Tibial artery (tissue), 4 donors: ENCODE measurements at regions not wholly inside any gene's neighbourhood (a gene's known extent, or its start where the extent isn't known, plus 50 kb on each side); places are given as distances from the start of the nearest gene placed in this dataset.
A peak's percentile ranks its signal among the peaks of the same experiment; 100 is the strongest.

Source experiments
- DNase-seq, 2 donors: peaks; one replicate each; pipeline ENCODE4 v3.0.0-alpha.2; 2019
- H3K27ac ChIP-seq, 2 donors: fragments of 200-600 bp; sonication (generic) in 1 of 2; 1 replicate in 1 of 2; 2 replicates in 1 of 2; pipeline ENCODE4 v1.5.1; 2018 to 2019; ENCODE audit warnings: mild to moderate bottlenecking in 1 of 2
- H3K27me3 ChIP-seq, 2 donors: fragments of 200-600 bp; sonication (generic) in 1 of 2; one replicate each; pipeline versions ENCODE4 v1.5.1 to v1.6.0; 2016 to 2019
- H3K36me3 ChIP-seq, 3 donors: fragments of 200-600 bp; sonication (generic) in 2 of 3; one replicate each; pipeline ENCODE4 v1.5.1; 2016 to 2019; ENCODE audit warnings: mild to moderate bottlenecking in 2 of 3
- H3K4me1 ChIP-seq, 4 donors: fragments of 200-600 bp; sonication (generic) in 2 of 4; 1 replicate in 3 of 4; 2 replicates in 1 of 4; pipeline ENCODE4 v1.5.1; 2016 to 2019
- H3K4me3 ChIP-seq, 2 donors: fragments of 200-600 bp; sonication (generic) in 1 of 2; 1 replicate in 1 of 2; 2 replicates in 1 of 2; pipeline ENCODE4 v1.5.1; 2018 to 2019; ENCODE audit warnings: mild to moderate bottlenecking in 2 of 2
- H3K9me3 ChIP-seq, 3 donors: fragments of 200-600 bp; sonication (generic) in 1 of 3; one replicate each; pipeline ENCODE4 v1.5.1; 2016 to 2019
- intact Hi-C: fragments of 100-400 bp; cut with DNase I; formaldehyde crosslinking; loops from one replicate; pipeline ENCODE4 v1.15.0; 2023; ENCODE audit warnings: low total_unique reads
- TF ChIP-seq, protein P1 (sequence below), 2 experiments: fragments of 200-600 bp in 1 of 2; fragments of 450-650 bp in 1 of 2; IDR thresholded peaks; one replicate each; pipeline ENCODE4 v1.5.1; 2017 to 2019; ENCODE audit warnings: antibody characterized with exemption in 2 of 2, mild to moderate bottlenecking in 1 of 2, moderate library complexity in 1 of 2

DNA sequence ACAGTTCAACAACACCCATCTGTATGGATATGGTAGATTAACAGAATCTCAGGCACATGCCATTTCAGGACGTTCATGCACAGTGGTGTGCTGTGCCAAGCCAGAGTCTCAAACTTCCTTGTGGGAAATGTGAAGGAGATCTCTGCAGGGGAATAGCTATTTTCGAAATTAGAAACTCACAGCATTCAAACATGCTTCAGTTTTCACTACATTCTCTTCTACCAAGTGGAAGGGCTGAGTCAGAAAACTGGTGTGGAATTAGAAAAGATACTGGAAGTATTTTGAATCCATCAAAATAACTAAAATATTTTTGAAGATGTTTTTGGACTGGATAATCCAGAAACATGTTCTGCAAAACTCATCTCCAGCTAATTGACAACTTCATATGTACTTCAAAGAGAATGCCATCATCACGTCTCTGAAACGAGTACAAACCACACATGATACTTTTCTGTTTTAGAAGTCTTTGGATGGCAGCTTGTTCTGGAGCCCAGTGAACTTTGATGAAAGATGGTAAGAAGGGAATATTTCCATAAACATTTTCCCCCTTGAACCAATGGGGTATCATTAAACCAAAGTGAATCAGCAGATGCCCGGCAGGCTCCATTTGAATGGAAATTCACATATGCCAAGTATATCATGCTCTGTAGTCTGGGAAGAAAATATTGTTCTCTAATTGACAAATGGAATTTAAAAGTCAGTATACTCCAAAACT lies 616.3 kb upstream of the IGFBP3 start:
- H3K4me3 ChIP-seq = no peak overlapping the region
- no peaks in the 10 kb centered on the region for H3K36me3 ChIP-seq
- peak overlapping the region in 1 of 2 donors; percentile 8 for H3K27ac ChIP-seq
- no peaks in the 10 kb centered on the region for H3K9me3 ChIP-seq
- TF ChIP-seq, protein P1, sequence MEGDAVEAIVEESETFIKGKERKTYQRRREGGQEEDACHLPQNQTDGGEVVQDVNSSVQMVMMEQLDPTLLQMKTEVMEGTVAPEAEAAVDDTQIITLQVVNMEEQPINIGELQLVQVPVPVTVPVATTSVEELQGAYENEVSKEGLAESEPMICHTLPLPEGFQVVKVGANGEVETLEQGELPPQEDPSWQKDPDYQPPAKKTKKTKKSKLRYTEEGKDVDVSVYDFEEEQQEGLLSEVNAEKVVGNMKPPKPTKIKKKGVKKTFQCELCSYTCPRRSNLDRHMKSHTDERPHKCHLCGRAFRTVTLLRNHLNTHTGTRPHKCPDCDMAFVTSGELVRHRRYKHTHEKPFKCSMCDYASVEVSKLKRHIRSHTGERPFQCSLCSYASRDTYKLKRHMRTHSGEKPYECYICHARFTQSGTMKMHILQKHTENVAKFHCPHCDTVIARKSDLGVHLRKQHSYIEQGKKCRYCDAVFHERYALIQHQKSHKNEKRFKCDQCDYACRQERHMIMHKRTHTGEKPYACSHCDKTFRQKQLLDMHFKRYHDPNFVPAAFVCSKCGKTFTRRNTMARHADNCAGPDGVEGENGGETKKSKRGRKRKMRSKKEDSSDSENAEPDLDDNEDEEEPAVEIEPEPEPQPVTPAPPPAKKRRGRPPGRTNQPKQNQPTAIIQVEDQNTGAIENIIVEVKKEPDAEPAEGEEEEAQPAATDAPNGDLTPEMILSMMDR (IDR thresholded peaks at IDR 0.05) = no peak
- intact Hi-C loops = no loop called here
- no peaks in the 10 kb centered on the region for H3K27me3 ChIP-seq
- no peak for DNase-seq
- peaks cover 0 to 38% (median 2%) of the 10 kb centered on the region in 4 donors for H3K4me1 ChIP-seq

DNA sequence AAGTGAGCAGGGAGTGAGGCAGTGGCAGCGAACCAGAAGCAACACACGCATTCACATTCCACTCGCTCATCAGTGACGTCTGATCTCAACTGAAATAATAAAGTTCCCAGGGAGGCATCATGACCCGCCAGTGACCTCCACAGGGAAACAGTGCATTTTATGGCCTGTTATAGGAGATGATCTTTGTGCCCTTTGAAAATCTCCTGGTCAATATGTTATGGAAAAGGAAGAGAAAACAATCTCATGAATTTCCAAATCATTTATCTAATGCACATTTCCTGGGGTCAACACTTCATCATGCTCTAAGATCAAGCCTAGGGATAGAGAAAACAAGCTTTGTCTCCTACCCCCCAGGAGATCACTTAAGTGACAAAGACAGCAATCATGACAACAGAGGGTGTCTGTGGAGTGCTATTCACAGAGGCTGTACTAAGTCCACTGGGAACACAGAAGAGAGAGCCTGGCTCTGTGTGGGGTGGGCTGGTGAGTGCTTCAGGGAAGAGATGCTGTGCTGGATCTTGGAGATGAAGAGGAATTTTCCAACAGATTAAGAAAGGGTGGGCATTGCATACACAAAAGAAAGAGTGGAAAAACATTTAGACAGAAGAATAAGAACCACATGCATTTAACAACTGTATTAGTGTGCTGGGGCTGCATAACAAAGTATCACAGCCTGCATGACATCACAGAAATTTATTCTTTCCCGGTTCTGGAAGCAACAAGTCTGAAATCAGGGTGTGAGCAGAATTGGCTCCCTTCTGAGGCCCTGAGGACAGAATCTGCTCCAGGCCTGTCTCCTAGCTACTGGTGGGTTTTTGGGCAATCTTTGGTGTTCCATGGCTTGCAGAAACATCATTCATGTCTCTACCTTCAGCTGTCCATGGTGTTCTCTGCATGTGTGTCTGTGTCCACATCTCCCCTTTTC lies 613.9 kb upstream of the IGFBP3 start:
- Histone ChIP-seq H3K27ac (peak overlapping the region in 1 of 2 donors; percentile 24), H3K9me3 (no peaks in the 10 kb centered on the region), H3K4me1 (peaks cover 0 to 41% (median 2%) of the 10 kb centered on the region in 4 donors), H3K27me3 (no peaks in the 10 kb centered on the region), H3K36me3 (no peaks in the 10 kb centered on the region), H3K4me3 (no peak overlapping the region)
- TF ChIP-seq, protein P1 (IDR thresholded peaks at IDR 0.05) = no peak
- intact Hi-C loops = no loop called here
- DNase-seq = peak in 1 of 2 donors; percentile 72

DNA sequence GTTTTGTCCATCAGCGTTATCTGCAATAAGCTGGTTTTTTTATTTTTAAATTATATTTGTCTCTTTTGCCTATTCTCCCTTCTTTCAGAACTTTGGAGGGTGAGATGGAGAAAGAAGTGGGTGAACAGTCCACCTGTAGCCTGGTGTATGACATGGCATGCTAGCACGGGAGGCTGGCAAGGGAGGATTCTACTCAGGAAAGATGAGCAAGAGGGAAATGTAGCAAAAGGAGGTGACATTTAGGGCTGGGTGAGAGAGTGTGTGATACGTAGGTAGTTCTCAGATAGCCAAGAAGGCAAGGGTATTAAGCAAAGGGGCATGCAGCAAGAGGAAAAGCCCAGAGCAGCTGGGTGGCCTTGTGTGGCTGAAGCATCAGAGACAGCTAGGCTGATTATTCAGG lies 612.9 kb upstream of the IGFBP3 start:
- DNase-seq = no peak
- Histone ChIP-seq H3K27me3 (no peaks in the 10 kb centered on the region), H3K9me3 (no peaks in the 10 kb centered on the region), H3K4me1 (peaks cover 0 to 41% (median 2%) of the 10 kb centered on the region in 4 donors), H3K27ac (peak overlapping the region; percentile 26 to 32), H3K4me3 (no peak overlapping the region), H3K36me3 (no peaks in the 10 kb centered on the region)
- intact Hi-C loops = no loop called here
- TF ChIP-seq, protein P1 (IDR thresholded peaks at IDR 0.05) = no peak

DNA sequence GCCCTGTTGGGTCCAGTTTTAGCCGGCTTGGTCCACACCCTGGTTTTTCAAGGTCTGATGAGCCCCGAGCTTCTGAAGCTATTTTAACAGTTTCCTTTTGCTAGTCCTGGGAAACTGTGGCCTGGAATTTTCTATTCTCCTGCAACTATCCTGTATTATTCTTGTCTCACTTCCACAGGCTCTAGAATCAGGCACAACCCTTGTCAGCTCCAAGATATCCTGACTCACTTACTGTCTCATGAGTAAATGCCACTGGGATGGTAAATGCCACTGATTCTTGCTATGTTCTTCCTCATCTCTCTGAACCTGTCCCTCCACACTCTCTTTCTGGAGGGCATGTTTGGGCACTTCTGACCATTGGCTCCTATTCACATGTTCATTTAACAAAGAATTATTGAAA lies 611.5 kb upstream of the IGFBP3 start:
- H3K36me3 ChIP-seq = no peaks in the 10 kb centered on the region
- TF ChIP-seq, protein P1 (IDR thresholded peaks at IDR 0.05) = no peak
- H3K27ac ChIP-seq = peak overlapping the region in 1 of 2 donors; percentile 32
- no peak for DNase-seq
- H3K4me1 ChIP-seq = peaks cover 0 to 34% (median 2%) of the 10 kb centered on the region in 4 donors
- H3K4me3 ChIP-seq = no peak overlapping the region
- intact Hi-C loops = no loop called here
- no peaks in the 10 kb centered on the region for H3K9me3 ChIP-seq
- no peaks in the 10 kb centered on the region for H3K27me3 ChIP-seq

DNA sequence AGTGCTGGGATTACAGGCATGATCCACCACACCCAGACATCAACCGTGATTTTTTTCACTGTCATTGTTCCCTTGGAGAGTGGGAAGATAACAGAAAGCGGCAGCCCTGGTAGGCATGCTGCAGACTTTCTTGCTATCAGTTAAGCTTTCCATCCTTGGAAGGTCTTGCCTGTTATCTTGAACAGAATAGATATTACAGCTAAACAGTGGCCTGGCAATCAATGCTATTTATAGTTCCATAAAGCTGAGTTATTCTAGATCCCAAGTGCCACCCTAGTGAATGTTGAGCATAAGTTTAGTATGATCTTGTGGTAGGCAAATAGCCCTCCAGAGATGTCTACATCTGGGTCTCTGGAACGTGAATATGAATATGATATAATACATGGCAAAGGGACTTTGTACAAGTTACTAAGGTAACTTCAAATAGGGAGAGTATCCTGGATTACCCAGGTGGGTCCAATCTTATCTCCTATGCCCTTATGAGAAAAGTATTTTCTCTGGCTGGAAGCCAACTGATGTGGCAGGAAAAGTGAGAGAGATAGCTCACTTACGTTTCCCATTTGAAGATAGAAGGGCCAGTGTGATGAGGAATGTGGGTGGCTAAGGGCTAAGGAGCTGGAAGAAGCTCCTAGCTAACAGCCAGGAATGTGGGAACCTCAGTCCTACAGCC lies 609.1 kb upstream of the IGFBP3 start:
- TF ChIP-seq, protein P1 (IDR thresholded peaks at IDR 0.05) = no peak
- Histone ChIP-seq H3K4me1 (peaks cover 0 to 30% (median 3%) of the 10 kb centered on the region in 4 donors), H3K27me3 (no peaks in the 10 kb centered on the region), H3K9me3 (no peaks in the 10 kb centered on the region), H3K36me3 (no peaks in the 10 kb centered on the region), H3K27ac (no peak overlapping the region), H3K4me3 (no peak overlapping the region)
- intact Hi-C loops = no loop called here
- DNase-seq = no peak
